Neutrophil (primary cell): ENCODE measurements at regions not wholly inside any gene's neighbourhood (a gene's known extent, or its start where the extent isn't known, plus 50 kb on each side); places are given as distances from the start of the nearest gene placed in this dataset.

Experiments used
- H3K27ac ChIP-seq: fragments of 200-600 bp; sonication (generic); 2 replicates; pipeline ENCODE4 v1.5.1; 2016; ENCODE audit warnings: mild to moderate bottlenecking, moderate library complexity
- H3K27me3 ChIP-seq: fragments of 200-600 bp; sonication (generic); 2 replicates; pipeline ENCODE4 v1.6.0; 2016; ENCODE audit warnings: mild to moderate bottlenecking
- H3K36me3 ChIP-seq: fragments of 200-600 bp; sonication (generic); 2 replicates; pipeline ENCODE4 v1.5.1; 2017
- H3K4me1 ChIP-seq, 2 experiments: fragments of 200-600 bp in 1 of 2; sonication (generic) in 1 of 2; 1 replicate in 1 of 2; 2 replicates in 1 of 2; pipeline versions ENCODE4 v1.5.1 to v1.6.1; 2013 to 2016; ENCODE audit warnings: low read depth in 1 of 2, low read length in 1 of 2, mild to moderate bottlenecking in 1 of 2, moderate library complexity in 1 of 2; ENCODE audit not compliant: control insufficient read depth in 1 of 2, insufficient read depth in 1 of 2
- H3K4me3 ChIP-seq, 2 experiments: fragments of 200-600 bp in 1 of 2; sonication (generic) in 1 of 2; 1 replicate in 1 of 2; 2 replicates in 1 of 2; pipeline ENCODE4 v1.5.1; 2013 to 2016; ENCODE audit warnings: low read depth in 1 of 2, low read length in 1 of 2, mild to moderate bottlenecking in 1 of 2, moderate library complexity in 1 of 2
- H3K9me3 ChIP-seq: fragments of 200-600 bp; sonication (generic); 2 replicates; pipeline ENCODE4 v1.5.1; 2016
- TF ChIP-seq, protein P1 (sequence below): fragments of 200-600 bp; sonication (generic); IDR thresholded peaks from 2 replicates; pipeline ENCODE4 v1.5.1; 2016; ENCODE audit warnings: antibody characterized with exemption

- no peaks in the 10 kb centered on the region for H3K36me3 ChIP-seq
- H3K4me3 ChIP-seq = no peak overlapping the region
- H3K27me3 ChIP-seq = no peaks in the 10 kb centered on the region
- peak overlapping the region; percentile 94 for H3K27ac ChIP-seq
- TF ChIP-seq, protein P1, sequence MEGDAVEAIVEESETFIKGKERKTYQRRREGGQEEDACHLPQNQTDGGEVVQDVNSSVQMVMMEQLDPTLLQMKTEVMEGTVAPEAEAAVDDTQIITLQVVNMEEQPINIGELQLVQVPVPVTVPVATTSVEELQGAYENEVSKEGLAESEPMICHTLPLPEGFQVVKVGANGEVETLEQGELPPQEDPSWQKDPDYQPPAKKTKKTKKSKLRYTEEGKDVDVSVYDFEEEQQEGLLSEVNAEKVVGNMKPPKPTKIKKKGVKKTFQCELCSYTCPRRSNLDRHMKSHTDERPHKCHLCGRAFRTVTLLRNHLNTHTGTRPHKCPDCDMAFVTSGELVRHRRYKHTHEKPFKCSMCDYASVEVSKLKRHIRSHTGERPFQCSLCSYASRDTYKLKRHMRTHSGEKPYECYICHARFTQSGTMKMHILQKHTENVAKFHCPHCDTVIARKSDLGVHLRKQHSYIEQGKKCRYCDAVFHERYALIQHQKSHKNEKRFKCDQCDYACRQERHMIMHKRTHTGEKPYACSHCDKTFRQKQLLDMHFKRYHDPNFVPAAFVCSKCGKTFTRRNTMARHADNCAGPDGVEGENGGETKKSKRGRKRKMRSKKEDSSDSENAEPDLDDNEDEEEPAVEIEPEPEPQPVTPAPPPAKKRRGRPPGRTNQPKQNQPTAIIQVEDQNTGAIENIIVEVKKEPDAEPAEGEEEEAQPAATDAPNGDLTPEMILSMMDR = no peak
- H3K4me1 ChIP-seq = peaks cover 22 to 32% of the 10 kb centered on the region in 2 experiments
- no peaks in the 10 kb centered on the region for H3K9me3 ChIP-seq
Observed at GRCh38 chr1:182235952-182236650, 155.5 kb downstream of the GLUL start.

GRCh38 chr1:182235604-182235951, 156.0 kb downstream of the GLUL start:
- no peaks in the 10 kb centered on the region for H3K36me3 ChIP-seq
- H3K4me1 ChIP-seq = peaks cover 22 to 32% of the 10 kb centered on the region in 2 experiments
- TF ChIP-seq, protein P1 = no peak
- peak overlapping the region; percentile 94 for H3K27ac ChIP-seq
- H3K27me3 ChIP-seq = no peaks in the 10 kb centered on the region
- peak overlapping the region in 1 of 2 experiments; percentile 5 for H3K4me3 ChIP-seq
- no peaks in the 10 kb centered on the region for H3K9me3 ChIP-seq

DNA sequence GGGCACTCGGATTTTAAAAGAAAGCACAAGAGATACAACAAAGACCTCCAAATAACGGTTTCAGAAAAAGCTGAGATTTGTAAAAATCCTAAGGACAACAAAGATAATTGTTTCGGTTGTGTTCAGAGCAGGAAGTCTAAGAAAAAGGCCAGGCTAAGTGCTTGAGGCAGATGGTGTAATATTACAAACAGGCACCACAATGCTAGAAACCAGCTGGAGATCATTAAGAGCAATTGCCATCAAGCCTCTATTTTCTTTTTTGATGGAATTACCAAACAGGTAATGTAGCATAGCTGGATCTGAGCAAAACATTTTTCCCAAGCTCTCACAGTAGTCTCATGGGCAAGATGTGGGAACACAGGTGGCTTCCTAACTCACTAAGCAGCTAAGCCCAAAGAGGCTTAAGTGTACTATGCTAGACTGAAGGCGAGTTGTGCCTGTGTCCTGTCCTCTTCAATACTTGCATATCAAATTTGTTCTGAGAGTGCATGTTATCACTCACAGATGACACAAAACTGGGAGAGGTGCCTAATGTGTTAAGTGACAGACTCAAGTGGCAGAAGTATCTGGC, 161.6 kb downstream of the GLUL start:
- H3K4me1 ChIP-seq = peaks cover 7 to 10% of the 10 kb centered on the region in 2 experiments
- H3K9me3 ChIP-seq = no peaks in the 10 kb centered on the region
- H3K36me3 ChIP-seq = no peaks in the 10 kb centered on the region
- H3K27ac ChIP-seq = no peak overlapping the region
- no peaks in the 10 kb centered on the region for H3K27me3 ChIP-seq
- TF ChIP-seq, protein P1 = no peak
- no peak overlapping the region for H3K4me3 ChIP-seq

GRCh38 chr1:182229451-182229850, 162.1 kb downstream of the GLUL start:
- no peaks in the 10 kb centered on the region for H3K9me3 ChIP-seq
- H3K27ac ChIP-seq = no peak overlapping the region
- no peak overlapping the region for H3K4me3 ChIP-seq
- peaks cover 1 to 5% of the 10 kb centered on the region in 2 experiments for H3K4me1 ChIP-seq
- H3K27me3 ChIP-seq = no peaks in the 10 kb centered on the region
- no peaks in the 10 kb centered on the region for H3K36me3 ChIP-seq
- TF ChIP-seq, protein P1 = no peak

GRCh38 chr1:182227864-182228547, 163.6 kb downstream of the GLUL start:
- no peaks in the 10 kb centered on the region for H3K27me3 ChIP-seq
- TF ChIP-seq, protein P1 = no peak
- H3K9me3 ChIP-seq = no peaks in the 10 kb centered on the region
- H3K4me1 ChIP-seq = no peaks in the 10 kb centered on the region
- H3K4me3 ChIP-seq = no peak overlapping the region
- H3K36me3 ChIP-seq = no peaks in the 10 kb centered on the region
- H3K27ac ChIP-seq = no peak overlapping the region
